SH-SY5Y (cell line): ENCODE measurements at regions not wholly inside any gene's neighbourhood (a gene's known extent, or its start where the extent isn't known, plus 50 kb on each side); places are given as distances from the start of the nearest gene placed in this dataset.

Source experiments
- GATA2 ChIP-seq: IDR thresholded peaks from 2 replicates; pipeline ENCODE4 v1.6.1; 2011; ENCODE audit warnings: mild to moderate bottlenecking, low read depth, low read length
- GATA3 ChIP-seq: IDR thresholded peaks from 2 replicates; pipeline ENCODE4 v1.6.1; 2011; ENCODE audit warnings: low read depth, mild to moderate bottlenecking, low read length, moderate library complexity

GRCh38 chr4:58360354-58361133 is 1250.4 kb upstream of the IGFBP7 start:
- TF ChIP-seq GATA2: no peak
- no peak for TF ChIP-seq GATA3
